ENCODE measurements at regions not wholly inside any gene's neighbourhood (a gene's known extent, or its start where the extent isn't known, plus 50 kb on each side); places are given as distances from the start of the nearest gene placed in this dataset.

- TF ChIP-seq CTCF (IDR thresholded peaks at IDR 0.05): no peak
- TF ChIP-seq POLR2A (IDR thresholded peaks at IDR 0.05; ENCODE audit: low read depth): no peak
- no peak for TF ChIP-seq EP300 (IDR thresholded peaks at IDR 0.05)
- TF ChIP-seq POLR2AphosphoS5 (IDR thresholded peaks at IDR 0.05): no peak
- H3K9me3 ChIP-seq: peaks cover 0 to 16% (median 8%) of the 10 kb centered on the region in 4 donors
- no peak overlapping the region for H3K4me3 ChIP-seq
- no peak overlapping the region for H3K27ac ChIP-seq (replicated peaks in 1 of 4)
- WGBS: 78% methylated on average over 1 of the region's 1 CpG
- peaks cover 0 to 16% (median 0%) of the 10 kb centered on the region in 4 donors for H3K27me3 ChIP-seq
- no peaks in the 10 kb centered on the region for H3K36me3 ChIP-seq
- intact Hi-C loops (cut with DNase I): no loop called here
- no peaks in the 10 kb centered on the region for H3K4me1 ChIP-seq
- DNase-seq (ENCODE audit: extremely low spot score): no peak
Measured at GRCh38 chr20:22672191-22672590, 87.8 kb upstream of the FOXA2 start.

GRCh38 chr20:22673467-22673866 is 89.1 kb upstream of the FOXA2 start:
- TF ChIP-seq POLR2A (IDR thresholded peaks at IDR 0.05; ENCODE audit: low read depth): no peak
- no peak for TF ChIP-seq EP300 (IDR thresholded peaks at IDR 0.05)
- no peak for TF ChIP-seq POLR2AphosphoS5 (IDR thresholded peaks at IDR 0.05)
- TF ChIP-seq CTCF (IDR thresholded peaks at IDR 0.05): no peak
- H3K27ac ChIP-seq (replicated peaks in 1 of 4): no peak overlapping the region
- H3K4me1 ChIP-seq: no peaks in the 10 kb centered on the region
- DNase-seq (ENCODE audit: extremely low spot score): no peak
- no peak overlapping the region for H3K4me3 ChIP-seq
- intact Hi-C loops (cut with DNase I): no loop called here
- H3K9me3 ChIP-seq: peaks cover 0 to 16% (median 9%) of the 10 kb centered on the region in 4 donors
- WGBS: 82% methylated on average over 4 of the region's 6 CpGs
- H3K36me3 ChIP-seq: no peaks in the 10 kb centered on the region
- H3K27me3 ChIP-seq: peaks cover 0 to 29% (median 0%) of the 10 kb centered on the region in 4 donors

DNA sequence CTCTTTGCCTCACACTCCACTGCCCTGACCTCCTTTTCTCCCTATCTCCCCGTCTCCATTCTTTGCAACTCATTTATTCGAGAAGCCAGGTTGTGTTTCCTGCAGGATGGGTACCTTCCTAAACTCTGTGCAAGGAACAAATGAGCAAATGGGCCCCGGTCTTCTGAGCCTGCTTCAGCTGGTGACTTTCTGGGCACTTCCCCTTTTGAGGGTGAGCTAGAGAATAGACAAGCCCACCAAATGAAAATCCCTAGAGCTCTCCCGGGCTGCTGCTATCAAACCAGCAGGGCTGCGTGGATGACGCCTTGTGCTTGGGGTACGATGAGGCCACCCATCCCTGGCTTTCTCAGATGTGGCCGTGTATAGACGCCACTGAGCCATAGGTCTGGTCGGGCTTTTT is 91.0 kb upstream of the FOXA2 start:
- WGBS: 75% methylated on average over 10 of the region's 10 CpGs

DNA sequence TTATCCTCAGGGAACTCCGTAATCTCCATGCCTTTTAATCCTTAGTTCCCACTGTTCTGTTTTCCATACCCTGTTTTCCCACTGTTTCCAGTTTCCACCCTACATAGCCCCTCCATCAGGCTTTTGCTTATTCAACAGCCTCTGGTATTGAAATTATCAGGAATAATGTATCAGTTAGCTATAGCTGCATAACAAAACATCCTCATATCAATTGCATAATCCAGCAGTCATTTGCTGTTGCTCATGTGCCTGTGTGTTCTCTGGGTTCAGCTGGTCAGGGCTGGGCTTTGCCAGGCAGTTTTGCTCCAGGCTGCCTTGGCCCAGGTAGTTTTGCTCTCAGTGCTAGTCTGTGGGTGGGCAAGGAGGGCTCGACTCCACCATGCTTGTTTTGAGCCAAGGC is 94.3 kb upstream of the FOXA2 start:
- Histone ChIP-seq H3K9me3 (peaks cover 0 to 11% (median 3%) of the 10 kb centered on the region in 4 donors), H3K36me3 (no peaks in the 10 kb centered on the region), H3K4me1 (no peaks in the 10 kb centered on the region), H3K4me3 (no peak overlapping the region), H3K27ac (replicated peaks in 1 of 4) (no peak overlapping the region), H3K27me3 (peaks cover 0 to 43% (median 0%) of the 10 kb centered on the region in 4 donors)
- TF ChIP-seq POLR2A (IDR thresholded peaks at IDR 0.05; ENCODE audit: low read depth) (no peak), POLR2AphosphoS5 (IDR thresholded peaks at IDR 0.05) (no peak), EP300 (IDR thresholded peaks at IDR 0.05) (no peak), CTCF (IDR thresholded peaks at IDR 0.05) (no peak)
- 89% methylated on average over 1 of the region's 2 CpGs for WGBS
- intact Hi-C loops (cut with DNase I): no loop called here
- no peak for DNase-seq (ENCODE audit: extremely low spot score)

More for the DNA sequence above, 91.0 kb upstream of the FOXA2 start:
- H3K36me3 ChIP-seq: no peaks in the 10 kb centered on the region
- DNase-seq (ENCODE audit: extremely low spot score): no peak
- peaks cover 0 to 19% (median 6%) of the 10 kb centered on the region in 4 donors for H3K9me3 ChIP-seq
- H3K27ac ChIP-seq (replicated peaks in 1 of 4): no peak overlapping the region
- peaks cover 0 to 35% (median 0%) of the 10 kb centered on the region in 4 donors for H3K27me3 ChIP-seq
- intact Hi-C loops (cut with DNase I): no loop called here
- H3K4me1 ChIP-seq: no peaks in the 10 kb centered on the region
- no peak for TF ChIP-seq POLR2A (IDR thresholded peaks at IDR 0.05; ENCODE audit: low read depth)
- no peak for TF ChIP-seq CTCF (IDR thresholded peaks at IDR 0.05)
- no peak for TF ChIP-seq EP300 (IDR thresholded peaks at IDR 0.05)
- no peak for TF ChIP-seq POLR2AphosphoS5 (IDR thresholded peaks at IDR 0.05)
- H3K4me3 ChIP-seq: no peak overlapping the region

DNA sequence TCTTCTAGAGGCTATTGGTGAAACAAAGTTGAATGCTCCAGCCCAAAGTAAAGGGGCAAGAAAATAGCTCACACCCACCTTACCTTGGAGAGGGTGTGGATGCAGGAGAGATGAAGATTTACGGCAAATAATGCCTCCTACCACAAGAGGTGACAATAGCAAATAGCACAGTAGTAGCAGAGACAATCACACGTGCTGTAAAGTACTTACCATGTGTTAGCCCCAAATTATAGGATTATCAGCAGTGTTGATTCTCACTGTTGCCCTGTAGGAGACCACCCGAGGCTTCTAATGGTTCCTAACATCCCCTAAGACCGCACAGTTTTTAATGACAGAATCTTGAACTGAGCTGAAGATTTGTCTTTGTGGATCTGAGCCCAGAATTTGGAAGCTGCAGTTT is 94.8 kb upstream of the FOXA2 start:
- no peak for DNase-seq (ENCODE audit: extremely low spot score)
- Histone ChIP-seq H3K27me3 (peaks cover 0 to 41% (median 0%) of the 10 kb centered on the region in 4 donors), H3K4me3 (no peak overlapping the region), H3K27ac (replicated peaks in 1 of 4) (no peak overlapping the region), H3K36me3 (no peaks in the 10 kb centered on the region), H3K9me3 (peaks cover 0 to 11% (median 3%) of the 10 kb centered on the region in 4 donors), H3K4me1 (peaks cover 0 to under 1% (median 0%) of the 10 kb centered on the region in 4 donors)
- TF ChIP-seq EP300 (IDR thresholded peaks at IDR 0.05) (no peak), CTCF (IDR thresholded peaks at IDR 0.05) (no peak), POLR2A (IDR thresholded peaks at IDR 0.05; ENCODE audit: low read depth) (no peak), POLR2AphosphoS5 (IDR thresholded peaks at IDR 0.05) (no peak)
- 67% methylated on average over 4 of the region's 4 CpGs for WGBS
- intact Hi-C loops (cut with DNase I): no loop called here
